Thyroid gland (tissue), 4 donors: ENCODE measurements at regions not wholly inside any gene's neighbourhood (a gene's known extent, or its start where the extent isn't known, plus 50 kb on each side); places are given as distances from the start of the nearest gene placed in this dataset.

Experiments
- DNase-seq, 2 donors: peaks; one replicate each; pipeline ENCODE4 v3.0.0-alpha.2; 2019
- H3K27ac ChIP-seq, 3 donors: fragments of 200-600 bp; sonication (generic); 1 replicate in 2 of 3; 2 replicates in 1 of 3; pipeline ENCODE4 v1.5.1; 2016 to 2019; ENCODE audit warnings: mild to moderate bottlenecking in 1 of 3, moderate library complexity in 1 of 3
- H3K27me3 ChIP-seq: fragments of 200-600 bp; sonication (generic); one replicate; pipeline ENCODE4 v1.5.1; 2019
- H3K36me3 ChIP-seq, 2 donors: fragments of 200-600 bp; sonication (generic); one replicate each; pipeline ENCODE4 v1.5.1; 2016 to 2019
- H3K4me1 ChIP-seq, 2 donors: fragments of 200-600 bp; sonication (generic); one replicate each; pipeline ENCODE4 v1.5.1; 2017 to 2019
- H3K4me3 ChIP-seq, 3 donors: fragments of 200-600 bp; sonication (generic); replicated peaks in 1 of 3; 1 replicate in 2 of 3; 2 replicates in 1 of 3; pipeline ENCODE4 v1.5.1; 2016; ENCODE audit warnings: mild to moderate bottlenecking in 1 of 3
- H3K9me3 ChIP-seq: fragments of 200-600 bp; sonication (generic); one replicate; pipeline ENCODE4 v1.5.1; 2017
- POLR2A ChIP-seq, 2 donors: fragments of 450-650 bp; IDR thresholded peaks; one replicate each; pipeline ENCODE4 v1.6.1; 2017; ENCODE audit warnings: antibody characterized with exemption in 2 of 2, mild to moderate bottlenecking in 2 of 2, moderate library complexity in 1 of 2
- WGBS, 2 donors: methylation state at CpG; one replicate each; pipeline ENCODE4 v1.1.5; 2017; 5-methylcytosine and 5-hydroxymethylcytosine counted together
- intact Hi-C: fragments of 100-400 bp; cut with DNase I; formaldehyde crosslinking; loops from one replicate; pipeline ENCODE4 v1.15.1; 2023
- TF ChIP-seq, protein P1 (sequence below), 6 experiments: fragments of 200-600 bp in 3 of 6; fragments of 450-650 bp in 3 of 6; sonication (generic) in 3 of 6; IDR thresholded peaks; one replicate each; pipeline ENCODE4 v1.5.1; 2016 to 2019; ENCODE audit warnings: antibody characterized with exemption in 6 of 6, mild to moderate bottlenecking in 2 of 6, inconsistent platforms in 1 of 6, moderate library complexity in 1 of 6

DNA sequence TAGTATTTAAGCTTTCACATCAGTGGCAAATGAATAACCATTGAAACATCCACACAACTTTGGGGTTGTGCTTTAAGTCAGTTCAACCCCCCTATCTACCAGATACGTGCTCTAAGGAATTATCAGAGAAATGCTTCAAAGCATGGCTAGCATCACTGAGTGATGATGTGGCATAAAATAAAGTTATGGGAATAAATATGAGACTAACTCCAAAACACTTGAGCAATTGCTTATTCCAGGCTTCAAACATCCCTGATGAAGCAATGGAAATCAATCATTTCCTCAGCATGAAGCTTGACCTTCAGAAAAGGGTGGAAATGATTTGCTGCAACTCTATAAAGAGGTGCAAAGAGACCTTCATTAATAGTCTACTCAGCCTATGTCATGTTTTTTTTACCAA, 292.0 kb upstream of the SMC2 start:
- no peak for DNase-seq
- Histone ChIP-seq H3K4me1 (no peaks in the 10 kb centered on the region), H3K9me3 (no peaks in the 10 kb centered on the region), H3K4me3 (no peak overlapping the region), H3K27me3 (no peaks in the 10 kb centered on the region), H3K27ac (no peak overlapping the region), H3K36me3 (no peaks in the 10 kb centered on the region)
- intact Hi-C loops: no loop called here
- WGBS, 2 donors: 82 to 86% methylated on average over 1 of the region's 1 CpG
- TF ChIP-seq, protein P1, sequence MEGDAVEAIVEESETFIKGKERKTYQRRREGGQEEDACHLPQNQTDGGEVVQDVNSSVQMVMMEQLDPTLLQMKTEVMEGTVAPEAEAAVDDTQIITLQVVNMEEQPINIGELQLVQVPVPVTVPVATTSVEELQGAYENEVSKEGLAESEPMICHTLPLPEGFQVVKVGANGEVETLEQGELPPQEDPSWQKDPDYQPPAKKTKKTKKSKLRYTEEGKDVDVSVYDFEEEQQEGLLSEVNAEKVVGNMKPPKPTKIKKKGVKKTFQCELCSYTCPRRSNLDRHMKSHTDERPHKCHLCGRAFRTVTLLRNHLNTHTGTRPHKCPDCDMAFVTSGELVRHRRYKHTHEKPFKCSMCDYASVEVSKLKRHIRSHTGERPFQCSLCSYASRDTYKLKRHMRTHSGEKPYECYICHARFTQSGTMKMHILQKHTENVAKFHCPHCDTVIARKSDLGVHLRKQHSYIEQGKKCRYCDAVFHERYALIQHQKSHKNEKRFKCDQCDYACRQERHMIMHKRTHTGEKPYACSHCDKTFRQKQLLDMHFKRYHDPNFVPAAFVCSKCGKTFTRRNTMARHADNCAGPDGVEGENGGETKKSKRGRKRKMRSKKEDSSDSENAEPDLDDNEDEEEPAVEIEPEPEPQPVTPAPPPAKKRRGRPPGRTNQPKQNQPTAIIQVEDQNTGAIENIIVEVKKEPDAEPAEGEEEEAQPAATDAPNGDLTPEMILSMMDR (IDR thresholded peaks at IDR 0.05): no peak
- no peak for TF ChIP-seq POLR2A (IDR thresholded peaks at IDR 0.05)

DNA sequence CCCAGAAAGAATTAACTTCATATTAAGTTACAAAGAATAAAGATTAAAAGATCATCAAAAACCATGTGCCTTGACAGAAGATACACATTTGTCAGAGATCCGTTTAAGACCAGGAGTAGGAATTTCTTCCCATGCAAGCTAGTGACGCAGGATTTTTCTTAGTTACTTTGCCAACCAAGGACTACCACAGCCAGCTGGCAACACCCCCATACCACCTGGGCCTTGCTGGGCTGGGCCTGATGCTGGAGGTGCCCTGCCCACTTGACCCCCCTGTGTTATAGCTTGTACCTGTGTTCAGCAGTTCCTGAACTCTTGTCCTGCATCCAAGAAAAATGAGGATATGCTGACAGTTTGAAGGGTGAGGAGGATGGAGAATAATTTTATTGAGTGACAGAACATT, 290.9 kb upstream of the SMC2 start:
- Histone ChIP-seq H3K9me3 (no peaks in the 10 kb centered on the region), H3K4me3 (no peak overlapping the region), H3K27me3 (no peaks in the 10 kb centered on the region), H3K36me3 (no peaks in the 10 kb centered on the region), H3K4me1 (no peaks in the 10 kb centered on the region), H3K27ac (no peak overlapping the region)
- 89 to 91% methylated on average over 2 of the region's 2 CpGs for WGBS, 2 donors
- intact Hi-C loops: no loop called here
- no peak for DNase-seq
- TF ChIP-seq POLR2A (IDR thresholded peaks at IDR 0.05): no peak
- TF ChIP-seq, protein P1 (IDR thresholded peaks at IDR 0.05): no peak

DNA sequence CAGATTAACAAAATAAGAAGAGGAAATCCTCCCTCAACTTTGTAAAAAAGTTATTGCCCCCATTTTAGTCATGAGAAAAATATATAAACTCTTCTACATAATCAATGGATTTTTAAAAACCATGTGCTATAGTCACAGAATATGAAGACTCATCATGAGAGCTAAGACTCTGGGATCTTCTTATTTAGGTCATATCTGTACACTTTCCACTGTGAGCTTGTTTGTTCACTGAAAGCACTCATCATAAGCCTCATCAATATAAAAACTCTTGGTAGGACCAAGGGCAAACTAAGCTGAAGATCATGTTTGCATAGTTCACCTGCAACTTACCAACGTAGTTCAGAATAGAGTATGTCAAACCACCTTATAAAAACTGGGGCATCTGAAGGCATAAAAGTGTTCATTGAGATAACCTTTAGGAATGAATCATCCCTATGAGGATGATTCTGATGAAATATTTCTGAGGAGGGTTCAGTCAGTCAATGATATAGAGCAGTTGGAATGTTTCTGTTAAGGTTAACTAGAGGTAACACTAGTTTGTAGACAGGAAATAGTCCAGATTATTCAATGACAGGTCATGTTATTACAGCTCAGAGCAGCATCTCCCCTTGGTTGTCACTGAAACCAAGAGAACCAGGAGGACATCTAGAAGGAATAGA, 289.9 kb upstream of the SMC2 start:
- Histone ChIP-seq H3K36me3 (no peaks in the 10 kb centered on the region), H3K4me1 (no peaks in the 10 kb centered on the region), H3K27ac (no peak overlapping the region), H3K9me3 (no peaks in the 10 kb centered on the region), H3K27me3 (no peaks in the 10 kb centered on the region), H3K4me3 (no peak overlapping the region)
- no peak for DNase-seq
- WGBS, 2 donors: 68 to 74% methylated on average over 1 of the region's 1 CpG
- intact Hi-C loops: no loop called here
- TF ChIP-seq, protein P1 (IDR thresholded peaks at IDR 0.05): no peak
- no peak for TF ChIP-seq POLR2A (IDR thresholded peaks at IDR 0.05)

DNA sequence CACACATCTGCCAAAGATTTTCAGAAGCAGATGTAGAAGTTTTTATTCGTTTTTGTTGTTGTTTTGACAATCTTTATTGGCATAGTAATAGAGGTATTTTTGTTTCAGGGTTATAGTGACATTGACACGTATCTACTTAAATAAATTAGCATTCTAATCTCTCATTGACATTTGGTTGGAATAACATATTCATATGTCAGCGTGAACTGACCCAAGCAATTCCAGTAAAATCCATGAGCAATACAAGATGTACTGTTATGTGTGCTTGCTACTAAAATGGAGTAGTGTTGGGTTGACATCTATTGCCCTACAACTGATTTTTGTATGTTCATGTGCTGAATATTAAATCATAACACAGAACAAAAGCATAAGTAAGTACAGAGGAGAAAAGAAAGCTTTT, 284.4 kb upstream of the SMC2 start:
- H3K4me3 ChIP-seq: no peak overlapping the region
- no peaks in the 10 kb centered on the region for H3K9me3 ChIP-seq
- H3K4me1 ChIP-seq: no peaks in the 10 kb centered on the region
- no peak for DNase-seq
- WGBS, 2 donors: 85 to 86% methylated on average over 3 of the region's 3 CpGs
- intact Hi-C loops: no loop called here
- H3K36me3 ChIP-seq: no peaks in the 10 kb centered on the region
- TF ChIP-seq, protein P1 (IDR thresholded peaks at IDR 0.05): no peak
- TF ChIP-seq POLR2A (IDR thresholded peaks at IDR 0.05): no peak
- H3K27me3 ChIP-seq: no peaks in the 10 kb centered on the region
- no peak overlapping the region for H3K27ac ChIP-seq

DNA sequence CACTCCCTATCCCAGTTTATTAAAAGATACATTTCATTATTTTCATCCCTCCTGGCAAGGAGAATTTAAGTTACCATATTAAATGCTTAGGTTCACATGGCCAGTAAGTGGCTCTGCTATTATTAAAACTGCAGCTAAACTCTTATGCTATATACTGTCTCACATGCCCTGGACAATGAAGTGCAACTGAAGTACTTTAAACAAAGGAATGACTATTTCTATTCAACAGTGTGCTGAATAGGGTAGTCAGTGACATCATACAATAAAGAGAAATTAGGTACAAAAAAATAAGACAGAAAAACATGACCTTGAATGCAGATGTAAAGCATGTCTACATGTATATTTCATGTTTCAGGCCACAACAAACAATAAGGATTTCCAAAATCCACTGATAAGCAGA, 282.6 kb upstream of the SMC2 start:
- DNase-seq: no peak
- no peaks in the 10 kb centered on the region for H3K4me1 ChIP-seq
- H3K36me3 ChIP-seq: no peaks in the 10 kb centered on the region
- H3K27me3 ChIP-seq: no peaks in the 10 kb centered on the region
- intact Hi-C loops: no loop called here
- no peak overlapping the region for H3K4me3 ChIP-seq
- H3K27ac ChIP-seq: no peak overlapping the region
- H3K9me3 ChIP-seq: no peaks in the 10 kb centered on the region
- TF ChIP-seq, protein P1 (IDR thresholded peaks at IDR 0.05): no peak
- no peak for TF ChIP-seq POLR2A (IDR thresholded peaks at IDR 0.05)
